ENCODE measurements at regions not wholly inside any gene's neighbourhood (a gene's known extent, or its start where the extent isn't known, plus 50 kb on each side); places are given as distances from the start of the nearest gene placed in this dataset.

DNA sequence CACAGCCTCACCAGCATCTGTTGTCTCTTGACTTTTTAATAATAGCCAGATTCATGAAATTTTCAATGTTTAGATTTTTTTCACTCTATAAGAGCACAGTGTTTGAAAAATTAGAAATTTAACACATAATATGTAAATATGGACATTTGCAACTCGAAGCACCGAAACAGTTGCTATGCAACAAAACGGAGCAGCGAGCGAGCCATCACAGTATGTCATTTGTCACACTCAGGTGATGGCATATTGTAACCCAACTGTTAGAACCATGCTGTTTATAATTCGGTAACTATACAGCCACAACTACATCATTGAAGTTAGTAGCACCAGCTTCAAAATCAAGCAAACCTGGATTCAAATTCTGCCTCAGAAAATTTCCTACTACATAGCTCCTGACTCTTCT lies 410.8 kb downstream of the NPIPA8 start:
- no peak for TF ChIP-seq GATA3 (IDR thresholded peaks at IDR 0.05; ENCODE audit: low read depth, low read length)
- TF ChIP-seq GATA2 (IDR thresholded peaks at IDR 0.05; ENCODE audit: low read depth, low read length): no peak

DNA sequence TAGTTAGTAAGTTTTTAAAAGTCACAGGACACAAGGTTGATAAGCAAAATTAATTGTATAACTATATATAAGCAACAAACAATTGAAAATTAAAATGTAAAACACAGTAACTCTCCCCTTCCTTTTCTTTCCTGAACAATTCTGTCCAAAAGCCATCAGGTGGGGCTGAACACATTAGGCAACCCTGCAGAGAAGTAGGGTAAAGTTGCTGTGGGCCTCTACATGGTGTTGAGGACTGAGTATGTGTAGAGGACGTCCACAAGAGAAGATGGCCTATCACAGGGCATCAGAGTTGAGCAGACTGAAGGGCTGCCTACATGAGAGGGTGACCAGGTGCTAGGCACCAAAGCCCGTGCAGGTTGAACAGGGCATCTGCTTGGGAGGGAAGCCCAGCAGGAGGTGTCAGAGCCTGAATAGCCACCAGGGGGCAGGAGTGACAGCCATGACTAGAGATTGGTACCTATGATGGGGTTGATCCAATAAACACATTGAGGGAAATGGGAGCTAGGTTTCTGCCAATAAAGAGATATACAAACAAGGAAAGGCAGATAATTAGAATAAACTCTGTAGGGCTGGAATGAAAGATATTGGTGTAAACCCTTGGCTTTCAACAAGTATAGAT lies 415.1 kb downstream of the NPIPA8 start:
- TF ChIP-seq GATA3 (IDR thresholded peaks at IDR 0.05; ENCODE audit: low read depth, low read length): no peak
- no peak for TF ChIP-seq GATA2 (IDR thresholded peaks at IDR 0.05; ENCODE audit: low read depth, low read length)

DNA sequence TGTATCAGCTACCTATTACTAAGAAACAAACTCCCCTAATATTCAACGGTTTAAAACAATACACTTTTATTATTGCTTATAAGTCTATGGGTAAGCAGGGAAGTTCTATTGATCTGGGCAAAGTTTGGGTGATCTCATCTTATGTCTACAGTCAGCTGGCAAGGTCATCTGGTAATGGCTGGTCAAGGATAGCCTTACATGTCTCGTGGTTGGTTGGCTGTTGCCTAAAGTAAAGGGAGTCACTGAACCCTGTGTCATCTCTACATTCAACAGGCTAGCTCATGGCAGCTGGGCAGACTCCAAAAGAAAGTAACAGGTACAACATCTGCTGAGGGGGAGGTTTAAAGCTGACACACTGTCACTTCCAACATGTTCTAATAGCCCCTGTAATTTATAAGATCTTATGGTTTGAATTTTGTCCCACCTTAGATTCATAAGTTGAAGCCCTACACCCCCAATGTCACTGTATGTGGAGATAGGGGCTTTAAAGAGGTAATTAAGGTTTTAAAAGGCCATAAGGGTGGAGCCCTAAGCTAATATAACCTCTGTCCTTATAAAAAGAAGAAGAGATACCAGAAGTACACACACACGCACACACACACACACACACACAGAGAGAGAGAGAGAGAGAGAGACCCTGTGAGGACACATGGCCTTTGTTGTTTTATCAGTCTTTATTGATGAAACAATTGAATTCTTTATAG lies 419.1 kb downstream of the NPIPA8 start:
- no peak for TF ChIP-seq GATA2 (IDR thresholded peaks at IDR 0.05; ENCODE audit: low read depth, low read length)
- TF ChIP-seq GATA3 (IDR thresholded peaks at IDR 0.05; ENCODE audit: low read depth, low read length): no peak

DNA sequence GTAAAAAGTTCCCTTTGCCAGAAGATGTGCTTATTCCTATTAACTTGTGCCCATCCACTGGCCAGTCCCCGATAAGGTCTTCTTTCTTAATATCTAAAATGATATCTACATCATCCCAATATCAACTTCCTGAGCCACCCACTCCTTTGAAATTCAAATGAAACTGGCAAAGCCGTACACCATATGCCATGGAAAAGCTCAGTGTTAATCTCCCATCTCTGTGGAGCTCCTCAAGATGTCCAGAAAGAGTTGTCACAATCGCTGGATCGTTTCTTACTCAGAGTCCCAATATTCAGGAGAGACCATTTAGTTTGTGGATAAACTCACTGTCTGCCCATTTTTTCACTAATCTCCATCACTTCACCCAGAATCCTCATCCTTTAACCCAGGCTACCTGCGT lies 420.7 kb downstream of the NPIPA8 start:
- TF ChIP-seq GATA2 (IDR thresholded peaks at IDR 0.05; ENCODE audit: low read depth, low read length): no peak

DNA sequence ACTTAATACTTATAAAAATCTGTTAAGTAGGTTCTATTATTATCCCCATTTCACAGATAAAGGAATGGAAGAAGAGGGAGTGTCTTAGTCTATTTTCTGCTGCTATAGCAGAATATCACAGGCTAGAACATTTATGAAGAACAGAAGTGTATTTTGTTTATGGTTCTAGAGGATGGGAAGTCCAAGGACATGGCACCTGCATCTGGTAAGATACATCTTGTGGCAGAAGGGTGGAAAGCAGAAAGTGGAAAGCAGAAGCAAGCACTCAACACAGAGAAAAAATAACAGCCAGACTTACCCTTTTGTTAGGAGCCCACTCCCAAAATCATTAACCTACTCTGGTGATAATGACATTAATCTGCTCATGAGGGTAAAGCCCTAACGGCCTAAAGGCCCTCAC lies 422.4 kb downstream of the NPIPA8 start:
- no peak for TF ChIP-seq GATA2 (IDR thresholded peaks at IDR 0.05; ENCODE audit: low read depth, low read length)
- TF ChIP-seq GATA3 (IDR thresholded peaks at IDR 0.05; ENCODE audit: low read depth, low read length): no peak

DNA sequence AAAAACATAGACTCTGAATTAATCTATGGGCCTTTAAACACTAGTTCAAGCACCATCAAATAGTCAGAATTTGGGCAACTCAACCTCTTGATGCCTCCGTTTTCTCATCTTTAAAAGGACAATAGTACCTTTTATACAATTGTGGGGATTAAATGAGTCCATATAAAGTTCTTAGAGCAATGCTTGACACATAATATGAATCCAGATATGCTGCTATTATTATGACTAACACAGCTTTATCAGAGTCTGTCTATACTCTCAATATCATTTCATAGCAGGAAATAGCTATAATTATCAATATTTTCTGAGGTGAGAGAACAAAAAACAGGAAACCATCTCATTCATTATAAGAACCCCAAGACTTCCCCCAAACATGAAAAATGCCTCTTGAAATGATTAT lies 430.5 kb upstream of the XYLT1 start:
- TF ChIP-seq GATA2 (IDR thresholded peaks at IDR 0.05; ENCODE audit: low read depth, low read length) (no peak), GATA3 (IDR thresholded peaks at IDR 0.05; ENCODE audit: low read depth, low read length) (no peak)

DNA sequence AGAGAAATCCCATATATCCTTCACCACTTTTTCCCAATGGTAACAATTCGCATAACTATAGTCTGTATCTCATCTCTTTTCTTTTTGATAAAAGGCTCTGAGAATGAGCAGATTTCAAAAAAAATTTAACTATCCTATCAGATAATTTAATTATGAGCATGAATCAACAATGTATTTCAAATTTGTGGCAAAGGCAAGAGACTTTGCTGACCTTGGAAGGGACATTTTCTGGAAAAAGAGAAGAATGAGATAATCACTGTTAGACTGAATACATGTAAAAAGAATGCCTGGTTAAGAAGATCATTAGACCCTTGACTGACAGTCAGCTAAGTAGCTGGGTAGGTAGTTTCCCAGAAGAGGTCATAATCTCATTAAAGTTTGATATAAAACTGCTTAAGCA lies 428.4 kb upstream of the XYLT1 start:
- TF ChIP-seq GATA2 (IDR thresholded peaks at IDR 0.05; ENCODE audit: low read depth, low read length) (no peak), GATA3 (IDR thresholded peaks at IDR 0.05; ENCODE audit: low read depth, low read length) (no peak)

DNA sequence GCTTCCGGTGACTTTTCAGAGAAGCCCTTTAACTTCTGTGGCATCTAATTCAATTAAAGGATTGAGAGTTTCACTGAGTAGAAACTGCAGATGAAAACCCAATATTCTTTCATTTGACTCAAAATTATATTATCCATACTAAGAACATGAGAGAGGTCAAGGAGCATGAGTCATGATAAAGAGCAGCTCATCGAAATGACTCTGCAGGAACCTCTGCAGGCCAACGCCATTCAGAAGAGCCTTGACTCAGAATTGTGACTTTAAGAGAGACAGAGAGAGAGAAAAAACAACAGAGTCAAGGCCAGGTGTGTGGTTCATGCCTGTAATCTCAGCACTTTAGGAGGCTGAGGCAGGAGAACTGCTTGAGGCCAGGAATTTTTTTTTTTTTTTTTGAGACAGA lies 417.2 kb upstream of the XYLT1 start:
- no peak for TF ChIP-seq GATA2 (IDR thresholded peaks at IDR 0.05; ENCODE audit: low read depth, low read length)
- no peak for TF ChIP-seq GATA3 (IDR thresholded peaks at IDR 0.05; ENCODE audit: low read depth, low read length)

DNA sequence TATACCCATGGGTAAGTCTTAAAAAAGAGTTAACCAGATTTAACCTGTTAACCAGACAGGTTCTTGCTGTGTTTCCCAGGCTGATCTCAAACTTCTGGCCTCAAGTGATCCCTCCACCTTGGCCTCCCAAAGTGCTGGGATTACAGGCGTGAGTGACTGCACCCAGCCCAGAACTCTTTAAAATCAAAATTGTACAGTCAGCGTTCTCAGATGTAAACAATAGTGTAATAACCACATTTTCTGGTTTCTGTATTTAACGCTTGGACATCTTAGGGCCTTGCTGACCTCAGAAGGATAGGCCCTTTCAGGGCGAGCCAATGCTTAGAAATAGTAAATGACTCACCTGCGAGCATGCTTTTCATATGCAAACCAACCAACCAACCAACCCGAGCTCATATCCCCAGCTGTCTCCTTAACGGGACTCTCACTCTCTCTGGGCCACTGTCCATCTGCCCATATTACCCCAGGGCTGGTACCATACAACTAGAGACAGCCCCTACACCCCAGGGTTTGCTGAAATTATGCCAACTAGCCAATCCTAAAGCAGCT lies 415.0 kb upstream of the XYLT1 start:
- TF ChIP-seq GATA2 (IDR thresholded peaks at IDR 0.05; ENCODE audit: low read depth, low read length): no peak
- TF ChIP-seq GATA3 (IDR thresholded peaks at IDR 0.05; ENCODE audit: low read depth, low read length): no peak

DNA sequence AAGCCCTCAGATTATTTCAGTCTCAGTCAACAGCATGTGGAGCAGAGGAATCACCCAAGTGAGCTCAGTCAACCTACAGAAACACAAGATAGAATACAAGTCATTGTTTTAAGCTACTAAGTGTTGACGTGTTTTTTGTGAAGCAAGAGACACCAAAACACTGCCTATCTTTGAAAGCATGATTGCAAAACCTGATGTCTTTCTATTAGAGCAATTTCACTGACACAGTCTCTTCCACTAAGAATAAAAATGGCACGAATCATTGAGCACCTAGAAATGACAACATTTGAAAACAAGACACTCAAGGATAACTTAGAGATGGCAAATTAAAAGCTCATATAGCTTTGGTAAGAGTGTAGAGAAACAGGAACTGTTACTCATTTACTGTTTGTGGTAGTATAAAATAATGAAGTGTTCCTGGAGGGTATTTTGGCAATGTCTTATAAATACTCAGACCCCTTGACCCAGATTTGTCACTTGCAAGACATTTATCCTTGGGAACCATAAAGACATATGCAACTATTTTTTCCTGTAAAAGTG lies 407.1 kb upstream of the XYLT1 start:
- no peak for TF ChIP-seq GATA3 (IDR thresholded peaks at IDR 0.05; ENCODE audit: low read depth, low read length)
- TF ChIP-seq GATA2 (IDR thresholded peaks at IDR 0.05; ENCODE audit: low read depth, low read length): no peak

DNA sequence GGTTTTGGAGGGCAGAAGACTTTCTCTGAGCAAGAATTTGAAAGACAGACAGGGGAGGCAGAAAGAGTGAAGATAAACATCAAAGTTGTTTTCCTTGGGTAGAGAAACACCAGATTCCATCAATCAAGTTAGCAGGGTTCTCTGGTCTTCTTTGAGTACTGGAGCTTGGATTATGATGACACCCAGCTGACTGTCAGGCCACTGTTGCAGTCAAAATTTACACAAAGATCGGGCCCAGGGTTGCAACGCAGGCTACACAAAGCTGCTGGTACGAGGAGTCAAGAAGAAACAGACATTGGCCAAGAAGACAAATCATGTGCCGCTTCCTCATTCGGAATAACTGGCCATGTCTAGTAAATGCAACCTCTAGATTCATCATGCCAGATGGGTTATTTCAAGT lies 396.2 kb upstream of the XYLT1 start:
- TF ChIP-seq GATA2 (IDR thresholded peaks at IDR 0.05; ENCODE audit: low read depth, low read length): no peak
- TF ChIP-seq GATA3 (IDR thresholded peaks at IDR 0.05; ENCODE audit: low read depth, low read length): no peak

DNA sequence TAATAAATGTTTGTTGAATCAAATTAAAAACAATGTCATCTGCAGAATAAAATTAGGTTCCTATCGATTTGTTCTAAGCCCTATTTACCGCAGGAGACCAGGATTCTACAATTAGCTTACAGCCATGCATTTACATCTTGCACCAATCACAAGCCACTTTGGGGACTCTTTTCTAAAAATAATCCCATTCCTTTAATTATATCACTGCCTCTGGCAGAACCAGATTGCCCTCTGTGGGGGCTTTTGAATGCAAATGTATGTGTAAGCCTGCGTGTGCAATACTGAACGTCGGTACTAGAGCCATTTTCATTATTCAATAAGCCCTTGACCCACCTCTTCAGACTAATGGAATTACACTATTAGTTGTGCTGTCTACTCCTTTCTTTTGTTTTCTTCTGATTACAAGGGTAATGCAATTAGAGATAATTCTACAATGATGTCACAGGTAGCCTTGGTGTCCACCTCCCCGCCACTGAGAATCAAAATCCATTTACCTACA lies 391.3 kb upstream of the XYLT1 start:
- TF ChIP-seq GATA3 (IDR thresholded peaks at IDR 0.05; ENCODE audit: low read depth, low read length) (no peak), GATA2 (IDR thresholded peaks at IDR 0.05; ENCODE audit: low read depth, low read length) (no peak)

DNA sequence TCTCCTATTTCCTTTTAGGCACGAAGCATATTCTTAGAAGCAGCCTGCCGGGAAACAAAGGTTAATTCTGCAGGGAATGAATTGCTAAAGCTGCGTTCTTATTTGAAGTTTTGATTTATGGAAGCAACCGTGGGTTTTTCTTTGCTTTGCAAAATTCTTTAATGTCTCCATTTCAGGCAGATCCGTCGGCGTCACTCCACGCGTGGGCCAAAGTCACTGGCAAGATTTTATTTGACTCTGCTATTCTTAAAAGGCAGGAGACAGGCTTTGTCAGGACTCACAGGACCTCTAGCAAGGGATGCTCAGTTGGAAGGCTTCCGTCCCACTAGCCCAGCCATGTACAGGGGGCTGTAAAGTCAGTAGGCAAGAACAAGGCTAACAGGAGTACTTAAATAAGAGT lies 387.3 kb upstream of the XYLT1 start:
- no peak for TF ChIP-seq GATA2 (IDR thresholded peaks at IDR 0.05; ENCODE audit: low read depth, low read length)
- TF ChIP-seq GATA3 (IDR thresholded peaks at IDR 0.05; ENCODE audit: low read depth, low read length): no peak

DNA sequence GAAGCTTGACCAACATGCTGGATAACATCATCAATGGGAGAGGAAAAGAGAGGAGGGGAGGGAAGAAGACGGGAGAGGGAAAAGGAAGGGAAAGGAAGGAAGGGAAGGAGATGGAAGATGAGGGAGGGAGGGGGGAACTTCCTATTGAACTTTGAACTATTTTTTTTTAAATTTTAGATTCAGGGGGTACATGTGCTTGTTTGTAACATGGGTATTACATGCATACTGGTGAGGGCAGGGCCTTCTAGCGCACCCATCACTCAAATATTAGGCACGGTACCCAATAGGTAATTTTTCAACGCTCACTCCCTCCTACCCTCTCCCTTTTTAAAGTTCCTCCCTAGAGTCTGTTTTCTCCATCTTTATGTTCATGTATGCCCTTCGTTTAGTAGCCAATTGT lies 383.2 kb upstream of the XYLT1 start:
- TF ChIP-seq GATA3 (IDR thresholded peaks at IDR 0.05; ENCODE audit: low read depth, low read length): no peak
- TF ChIP-seq GATA2 (IDR thresholded peaks at IDR 0.05; ENCODE audit: low read depth, low read length): no peak
